ENCODE measurements at regions not wholly inside any gene's neighbourhood (a gene's known extent, or its start where the extent isn't known, plus 50 kb on each side); places are given as distances from the start of the nearest gene placed in this dataset.

DNA sequence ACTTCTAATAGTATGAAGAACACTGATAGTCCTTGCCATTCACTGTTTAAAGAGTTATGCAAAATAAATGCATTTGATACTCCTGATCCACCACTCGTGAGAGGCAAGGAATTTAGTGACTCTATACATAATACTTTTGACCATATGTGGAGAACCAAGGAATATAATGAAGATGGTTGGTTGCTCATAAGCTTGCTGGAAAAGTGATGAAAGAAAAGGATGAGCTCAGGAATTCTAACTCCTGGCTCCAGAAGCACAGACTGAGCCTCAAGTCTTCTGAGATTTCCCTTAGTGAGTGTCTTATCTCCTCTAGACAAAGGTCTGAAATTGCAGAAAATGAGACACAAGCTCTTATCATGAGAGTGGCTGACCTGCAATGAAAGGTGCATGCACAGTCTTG lies 57.1 kb upstream of the KRAS start:
- TF ChIP-seq, protein P1, sequence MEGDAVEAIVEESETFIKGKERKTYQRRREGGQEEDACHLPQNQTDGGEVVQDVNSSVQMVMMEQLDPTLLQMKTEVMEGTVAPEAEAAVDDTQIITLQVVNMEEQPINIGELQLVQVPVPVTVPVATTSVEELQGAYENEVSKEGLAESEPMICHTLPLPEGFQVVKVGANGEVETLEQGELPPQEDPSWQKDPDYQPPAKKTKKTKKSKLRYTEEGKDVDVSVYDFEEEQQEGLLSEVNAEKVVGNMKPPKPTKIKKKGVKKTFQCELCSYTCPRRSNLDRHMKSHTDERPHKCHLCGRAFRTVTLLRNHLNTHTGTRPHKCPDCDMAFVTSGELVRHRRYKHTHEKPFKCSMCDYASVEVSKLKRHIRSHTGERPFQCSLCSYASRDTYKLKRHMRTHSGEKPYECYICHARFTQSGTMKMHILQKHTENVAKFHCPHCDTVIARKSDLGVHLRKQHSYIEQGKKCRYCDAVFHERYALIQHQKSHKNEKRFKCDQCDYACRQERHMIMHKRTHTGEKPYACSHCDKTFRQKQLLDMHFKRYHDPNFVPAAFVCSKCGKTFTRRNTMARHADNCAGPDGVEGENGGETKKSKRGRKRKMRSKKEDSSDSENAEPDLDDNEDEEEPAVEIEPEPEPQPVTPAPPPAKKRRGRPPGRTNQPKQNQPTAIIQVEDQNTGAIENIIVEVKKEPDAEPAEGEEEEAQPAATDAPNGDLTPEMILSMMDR (IDR thresholded peaks at IDR 0.05; ENCODE audit: low read length): no peak
- no peak for TF ChIP-seq EZH2 (IDR thresholded peaks at IDR 0.05; ENCODE audit: borderline replicate concordance, low read length)
